ENCODE measurements at regions not wholly inside any gene's neighbourhood (a gene's known extent, or its start where the extent isn't known, plus 50 kb on each side); places are given as distances from the start of the nearest gene placed in this dataset.
A peak's percentile ranks its signal among the peaks of the same experiment; 100 is the strongest.

DNA sequence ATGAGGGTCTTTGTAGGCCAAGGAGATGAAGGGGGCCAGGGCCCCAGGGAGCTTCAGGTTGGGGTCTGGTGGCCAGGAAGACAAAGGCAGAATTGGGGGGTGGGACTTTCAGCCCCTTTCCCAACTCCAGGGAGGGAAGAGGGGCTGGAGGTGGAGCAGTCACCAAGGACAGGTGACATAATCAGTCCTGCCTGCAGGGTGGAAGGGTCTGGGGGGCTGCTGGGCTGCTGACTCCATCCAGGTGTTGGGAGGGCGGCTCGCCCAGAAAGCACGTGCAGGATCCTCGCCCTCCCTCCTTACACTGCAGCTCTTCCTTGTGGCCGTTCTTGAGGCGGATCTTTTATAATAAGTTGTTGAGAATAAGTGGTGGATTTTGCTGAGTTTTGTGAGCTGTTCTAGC, 1491.1 kb downstream of the TBC1D22A start:
- no peaks in the 10 kb centered on the region for H3K79me2 ChIP-seq (replicated peaks; ENCODE audit: insufficient read depth)
- H3F3A ChIP-seq (replicated peaks; ENCODE audit: low read depth), result no peaks in the 10 kb centered on the region
- H3K4me3 ChIP-seq, result no peak overlapping the region
- H3K27me3 ChIP-seq (ENCODE audit: insufficient read depth), result no peaks in the 10 kb centered on the region
- no peaks in the 10 kb centered on the region for H3K9me3 Mint-ChIP-seq
- no peak overlapping the region for H3K4me2 ChIP-seq
- no peak overlapping the region for H3K27ac ChIP-seq (ENCODE audit: low read depth)
- TF ChIP-seq, protein P1, sequence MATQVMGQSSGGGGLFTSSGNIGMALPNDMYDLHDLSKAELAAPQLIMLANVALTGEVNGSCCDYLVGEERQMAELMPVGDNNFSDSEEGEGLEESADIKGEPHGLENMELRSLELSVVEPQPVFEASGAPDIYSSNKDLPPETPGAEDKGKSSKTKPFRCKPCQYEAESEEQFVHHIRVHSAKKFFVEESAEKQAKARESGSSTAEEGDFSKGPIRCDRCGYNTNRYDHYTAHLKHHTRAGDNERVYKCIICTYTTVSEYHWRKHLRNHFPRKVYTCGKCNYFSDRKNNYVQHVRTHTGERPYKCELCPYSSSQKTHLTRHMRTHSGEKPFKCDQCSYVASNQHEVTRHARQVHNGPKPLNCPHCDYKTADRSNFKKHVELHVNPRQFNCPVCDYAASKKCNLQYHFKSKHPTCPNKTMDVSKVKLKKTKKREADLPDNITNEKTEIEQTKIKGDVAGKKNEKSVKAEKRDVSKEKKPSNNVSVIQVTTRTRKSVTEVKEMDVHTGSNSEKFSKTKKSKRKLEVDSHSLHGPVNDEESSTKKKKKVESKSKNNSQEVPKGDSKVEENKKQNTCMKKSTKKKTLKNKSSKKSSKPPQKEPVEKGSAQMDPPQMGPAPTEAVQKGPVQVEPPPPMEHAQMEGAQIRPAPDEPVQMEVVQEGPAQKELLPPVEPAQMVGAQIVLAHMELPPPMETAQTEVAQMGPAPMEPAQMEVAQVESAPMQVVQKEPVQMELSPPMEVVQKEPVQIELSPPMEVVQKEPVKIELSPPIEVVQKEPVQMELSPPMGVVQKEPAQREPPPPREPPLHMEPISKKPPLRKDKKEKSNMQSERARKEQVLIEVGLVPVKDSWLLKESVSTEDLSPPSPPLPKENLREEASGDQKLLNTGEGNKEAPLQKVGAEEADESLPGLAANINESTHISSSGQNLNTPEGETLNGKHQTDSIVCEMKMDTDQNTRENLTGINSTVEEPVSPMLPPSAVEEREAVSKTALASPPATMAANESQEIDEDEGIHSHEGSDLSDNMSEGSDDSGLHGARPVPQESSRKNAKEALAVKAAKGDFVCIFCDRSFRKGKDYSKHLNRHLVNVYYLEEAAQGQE (IDR thresholded peaks at IDR 0.05; ENCODE audit: unreplicated experiment), result no peak
- TF ChIP-seq, protein P2, sequence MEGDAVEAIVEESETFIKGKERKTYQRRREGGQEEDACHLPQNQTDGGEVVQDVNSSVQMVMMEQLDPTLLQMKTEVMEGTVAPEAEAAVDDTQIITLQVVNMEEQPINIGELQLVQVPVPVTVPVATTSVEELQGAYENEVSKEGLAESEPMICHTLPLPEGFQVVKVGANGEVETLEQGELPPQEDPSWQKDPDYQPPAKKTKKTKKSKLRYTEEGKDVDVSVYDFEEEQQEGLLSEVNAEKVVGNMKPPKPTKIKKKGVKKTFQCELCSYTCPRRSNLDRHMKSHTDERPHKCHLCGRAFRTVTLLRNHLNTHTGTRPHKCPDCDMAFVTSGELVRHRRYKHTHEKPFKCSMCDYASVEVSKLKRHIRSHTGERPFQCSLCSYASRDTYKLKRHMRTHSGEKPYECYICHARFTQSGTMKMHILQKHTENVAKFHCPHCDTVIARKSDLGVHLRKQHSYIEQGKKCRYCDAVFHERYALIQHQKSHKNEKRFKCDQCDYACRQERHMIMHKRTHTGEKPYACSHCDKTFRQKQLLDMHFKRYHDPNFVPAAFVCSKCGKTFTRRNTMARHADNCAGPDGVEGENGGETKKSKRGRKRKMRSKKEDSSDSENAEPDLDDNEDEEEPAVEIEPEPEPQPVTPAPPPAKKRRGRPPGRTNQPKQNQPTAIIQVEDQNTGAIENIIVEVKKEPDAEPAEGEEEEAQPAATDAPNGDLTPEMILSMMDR (conservative IDR thresholded peaks at IDR 0.05; ENCODE audit: low read depth in 2 of 2), result no peak
- TF ChIP-seq EZH2phosphoT487 (IDR thresholded peaks at IDR 0.05; ENCODE audit: unreplicated experiment), result no peak
- no peak for TF ChIP-seq NANOG (IDR thresholded peaks at IDR 0.05; ENCODE audit: borderline replicate concordance)
- TF ChIP-seq JUNB (IDR thresholded peaks at IDR 0.05; ENCODE audit: unreplicated experiment), result no peak
- TF ChIP-seq, protein P3, sequence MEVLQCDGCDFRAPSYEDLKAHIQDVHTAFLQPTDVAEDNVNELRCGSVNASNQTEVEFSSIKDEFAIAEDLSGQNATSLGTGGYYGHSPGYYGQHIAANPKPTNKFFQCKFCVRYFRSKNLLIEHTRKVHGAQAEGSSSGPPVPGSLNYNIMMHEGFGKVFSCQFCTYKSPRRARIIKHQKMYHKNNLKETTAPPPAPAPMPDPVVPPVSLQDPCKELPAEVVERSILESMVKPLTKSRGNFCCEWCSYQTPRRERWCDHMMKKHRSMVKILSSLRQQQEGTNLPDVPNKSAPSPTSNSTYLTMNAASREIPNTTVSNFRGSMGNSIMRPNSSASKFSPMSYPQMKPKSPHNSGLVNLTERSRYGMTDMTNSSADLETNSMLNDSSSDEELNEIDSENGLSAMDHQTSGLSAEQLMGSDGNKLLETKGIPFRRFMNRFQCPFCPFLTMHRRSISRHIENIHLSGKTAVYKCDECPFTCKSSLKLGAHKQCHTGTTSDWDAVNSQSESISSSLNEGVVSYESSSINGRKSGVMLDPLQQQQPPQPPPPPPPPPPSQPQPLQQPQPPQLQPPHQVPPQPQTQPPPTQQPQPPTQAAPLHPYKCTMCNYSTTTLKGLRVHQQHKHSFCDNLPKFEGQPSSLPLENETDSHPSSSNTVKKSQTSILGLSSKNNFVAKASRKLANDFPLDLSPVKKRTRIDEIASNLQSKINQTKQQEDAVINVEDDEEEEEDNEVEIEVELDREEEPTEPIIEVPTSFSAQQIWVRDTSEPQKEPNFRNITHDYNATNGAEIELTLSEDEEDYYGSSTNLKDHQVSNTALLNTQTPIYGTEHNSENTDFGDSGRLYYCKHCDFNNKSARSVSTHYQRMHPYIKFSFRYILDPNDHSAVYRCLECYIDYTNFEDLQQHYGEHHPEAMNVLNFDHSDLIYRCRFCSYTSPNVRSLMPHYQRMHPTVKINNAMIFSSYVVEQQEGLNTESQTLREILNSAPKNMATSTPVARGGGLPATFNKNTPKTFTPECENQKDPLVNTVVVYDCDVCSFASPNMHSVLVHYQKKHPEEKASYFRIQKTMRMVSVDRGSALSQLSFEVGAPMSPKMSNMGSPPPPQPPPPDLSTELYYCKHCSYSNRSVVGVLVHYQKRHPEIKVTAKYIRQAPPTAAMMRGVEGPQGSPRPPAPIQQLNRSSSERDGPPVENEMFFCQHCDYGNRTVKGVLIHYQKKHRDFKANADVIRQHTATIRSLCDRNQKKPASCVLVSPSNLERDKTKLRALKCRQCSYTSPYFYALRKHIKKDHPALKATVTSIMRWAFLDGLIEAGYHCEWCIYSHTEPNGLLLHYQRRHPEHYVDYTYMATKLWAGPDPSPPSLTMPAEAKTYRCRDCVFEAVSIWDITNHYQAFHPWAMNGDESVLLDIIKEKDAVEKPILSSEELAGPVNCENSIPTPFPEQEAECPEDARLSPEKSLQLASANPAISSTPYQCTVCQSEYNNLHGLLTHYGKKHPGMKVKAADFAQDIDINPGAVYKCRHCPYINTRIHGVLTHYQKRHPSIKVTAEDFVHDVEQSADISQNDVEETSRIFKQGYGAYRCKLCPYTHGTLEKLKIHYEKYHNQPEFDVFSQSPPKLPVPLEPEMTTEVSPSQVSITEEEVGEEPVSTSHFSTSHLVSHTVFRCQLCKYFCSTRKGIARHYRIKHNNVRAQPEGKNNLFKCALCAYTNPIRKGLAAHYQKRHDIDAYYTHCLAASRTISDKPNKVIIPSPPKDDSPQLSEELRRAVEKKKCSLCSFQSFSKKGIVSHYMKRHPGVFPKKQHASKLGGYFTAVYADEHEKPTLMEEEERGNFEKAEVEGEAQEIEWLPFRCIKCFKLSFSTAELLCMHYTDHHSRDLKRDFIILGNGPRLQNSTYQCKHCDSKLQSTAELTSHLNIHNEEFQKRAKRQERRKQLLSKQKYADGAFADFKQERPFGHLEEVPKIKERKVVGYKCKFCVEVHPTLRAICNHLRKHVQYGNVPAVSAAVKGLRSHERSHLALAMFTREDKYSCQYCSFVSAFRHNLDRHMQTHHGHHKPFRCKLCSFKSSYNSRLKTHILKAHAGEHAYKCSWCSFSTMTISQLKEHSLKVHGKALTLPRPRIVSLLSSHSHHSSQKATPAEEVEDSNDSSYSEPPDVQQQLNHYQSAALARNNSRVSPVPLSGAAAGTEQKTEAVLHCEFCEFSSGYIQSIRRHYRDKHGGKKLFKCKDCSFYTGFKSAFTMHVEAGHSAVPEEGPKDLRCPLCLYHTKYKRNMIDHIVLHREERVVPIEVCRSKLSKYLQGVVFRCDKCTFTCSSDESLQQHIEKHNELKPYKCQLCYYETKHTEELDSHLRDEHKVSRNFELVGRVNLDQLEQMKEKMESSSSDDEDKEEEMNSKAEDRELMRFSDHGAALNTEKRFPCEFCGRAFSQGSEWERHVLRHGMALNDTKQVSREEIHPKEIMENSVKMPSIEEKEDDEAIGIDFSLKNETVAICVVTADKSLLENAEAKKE (CRISPR knock-in tag; IDR thresholded peaks at IDR 0.05), result no peak
- TF ChIP-seq ZNF114 (CRISPR knock-in tag; IDR thresholded peaks at IDR 0.05), result no peak
- TF ChIP-seq CREB1 (CRISPR knock-in tag; IDR thresholded peaks at IDR 0.05; ENCODE audit: low read depth), result no peak
- TF ChIP-seq STAT1 (IDR thresholded peaks at IDR 0.05; ENCODE audit: unreplicated experiment), result no peak
- TF ChIP-seq ZNF331 (CRISPR knock-in tag; IDR thresholded peaks at IDR 0.05; ENCODE audit: low read depth), result no peak
- no peak for TF ChIP-seq EZH2 (IDR thresholded peaks at IDR 0.05; ENCODE audit: low read depth, unreplicated experiment)
- peaks cover 20% of the 10 kb centered on the region for H3K4me1 Mint-ChIP-seq
- no peak overlapping the region for H3K4me3 Mint-ChIP-seq
- H3K36me3 Mint-ChIP-seq (ENCODE audit: low read depth), result no peaks in the 10 kb centered on the region
- no peaks in the 10 kb centered on the region for H4K20me1 ChIP-seq (replicated peaks; ENCODE audit: insufficient read depth)
- H2AFZ ChIP-seq, result no peak overlapping the region
- no peaks in the 10 kb centered on the region for H3K9me2 ChIP-seq (ENCODE audit: insufficient read depth)
- H3K27ac Mint-ChIP-seq, result no peak overlapping the region
- DNase-seq (ENCODE audit: low spot score) (no peak), ATAC-seq (peak; percentile 20; the same call in 1 of the 3 replicates)
- peaks cover 8% of the 10 kb centered on the region for H3K27me3 Mint-ChIP-seq (ENCODE audit: insufficient read depth, low read depth, poor library complexity)
- H3K4me1 ChIP-seq (ENCODE audit: insufficient read depth), result 0 out of 2 replicates have a peak, but pooled peaks cover 4% of the 10 kb centered on the region
- no peaks in the 10 kb centered on the region for H3K36me3 ChIP-seq (ENCODE audit: insufficient read depth)

Data from GM23338 (cell line).